ENCODE measurements at regions not wholly inside any gene's neighbourhood (a gene's known extent, or its start where the extent isn't known, plus 50 kb on each side); places are given as distances from the start of the nearest gene placed in this dataset.
A peak's percentile ranks its signal among the peaks of the same experiment; 100 is the strongest.

GRCh38 chr13:76489274-76489673 is 396.9 kb downstream of the KCTD12 start:
- no peak for TF ChIP-seq EZH2 (IDR thresholded peaks at IDR 0.05; ENCODE audit: low read length, missing control alignments)
- TF ChIP-seq CTCF (conservative IDR thresholded peaks at IDR 0.05 in 1 of 2, IDR thresholded peaks at IDR 0.05 in 1 of 2; ENCODE audit: low read depth in 1 of 2, low read length in 2 of 2): no peak
- no peak for DNase-seq (ENCODE audit: low read depth in 2 of 2)
- no peaks in the 10 kb centered on the region for H3K79me2 ChIP-seq (ENCODE audit: control insufficient read depth, insufficient read depth, low read length)
- no peaks in the 10 kb centered on the region for H3K4me1 ChIP-seq (ENCODE audit: control insufficient read depth, extremely low read depth, insufficient read depth, low read length)
- no peaks in the 10 kb centered on the region for H3K27me3 ChIP-seq (ENCODE audit: control insufficient read depth, insufficient read depth, low read length)
- H3K9me3 ChIP-seq (ENCODE audit: control insufficient read depth, insufficient read depth, low read depth, low read length): no peaks in the 10 kb centered on the region
- no peak overlapping the region for H3K27ac ChIP-seq (ENCODE audit: insufficient read depth, low read length)
- H2AFZ ChIP-seq (ENCODE audit: low read length): no peak overlapping the region
- H3K36me3 ChIP-seq (ENCODE audit: control insufficient read depth, insufficient read depth, low read length): no peaks in the 10 kb centered on the region
- no peak overlapping the region for H3K9ac ChIP-seq (ENCODE audit: insufficient read depth, low read length)
- H3K4me3 ChIP-seq (replicated peaks in 1 of 4; ENCODE audit: control extremely low read depth in 1 of 4, insufficient read depth in 1 of 4, low read depth in 3 of 4, low read length in 4 of 4): no peak overlapping the region
- no peak overlapping the region for H3K4me2 ChIP-seq (ENCODE audit: extremely low read depth, insufficient read depth, low read length)
- no peaks in the 10 kb centered on the region for H4K20me1 ChIP-seq (ENCODE audit: control insufficient read depth, extremely low read depth, insufficient read depth, low read length)

- no peaks in the 10 kb centered on the region for H3K27me3 ChIP-seq (ENCODE audit: control insufficient read depth, insufficient read depth, low read length)
- peak in 1 of 2 donors; percentile 20 for DNase-seq (ENCODE audit: low read depth in 2 of 2)
- TF ChIP-seq EZH2 (IDR thresholded peaks at IDR 0.05; ENCODE audit: low read length, missing control alignments) (no peak), CTCF (conservative IDR thresholded peaks at IDR 0.05 in 1 of 2, IDR thresholded peaks at IDR 0.05 in 1 of 2; ENCODE audit: low read depth in 1 of 2, low read length in 2 of 2) (no peak)
Measured at GRCh38 chr13:76481738-76482137, 404.5 kb downstream of the KCTD12 start.

GRCh38 chr13:76474966-76475365 is 411.2 kb downstream of the KCTD12 start:
- Histone ChIP-seq H3K4me2 (ENCODE audit: extremely low read depth, insufficient read depth, low read length) (no peak overlapping the region), H4K20me1 (ENCODE audit: control insufficient read depth, extremely low read depth, insufficient read depth, low read length) (no peaks in the 10 kb centered on the region), H3K9me3 (ENCODE audit: control insufficient read depth, insufficient read depth, low read depth, low read length) (no peaks in the 10 kb centered on the region), H3K4me1 (ENCODE audit: control insufficient read depth, extremely low read depth, insufficient read depth, low read length) (no peaks in the 10 kb centered on the region), H3K4me3 (replicated peaks in 1 of 4; ENCODE audit: control extremely low read depth in 1 of 4, insufficient read depth in 1 of 4, low read depth in 3 of 4, low read length in 4 of 4) (no peak overlapping the region), H3K27ac (ENCODE audit: insufficient read depth, low read length) (no peak overlapping the region), H2AFZ (ENCODE audit: low read length) (no peak overlapping the region), H3K27me3 (ENCODE audit: control insufficient read depth, insufficient read depth, low read length) (no peaks in the 10 kb centered on the region), H3K36me3 (ENCODE audit: control insufficient read depth, insufficient read depth, low read length) (no peaks in the 10 kb centered on the region), H3K79me2 (ENCODE audit: control insufficient read depth, insufficient read depth, low read length) (no peaks in the 10 kb centered on the region), H3K9ac (ENCODE audit: insufficient read depth, low read length) (no peak overlapping the region)
- no peak for TF ChIP-seq CTCF (conservative IDR thresholded peaks at IDR 0.05 in 1 of 2, IDR thresholded peaks at IDR 0.05 in 1 of 2; ENCODE audit: low read depth in 1 of 2, low read length in 2 of 2)
- TF ChIP-seq EZH2 (IDR thresholded peaks at IDR 0.05; ENCODE audit: low read length, missing control alignments): no peak
- DNase-seq (ENCODE audit: low read depth in 2 of 2): peak in 1 of 2 donors; percentile 14

More at GRCh38 chr13:76481738-76482137, 404.5 kb downstream of the KCTD12 start:
- H3K4me3 ChIP-seq (replicated peaks in 1 of 4; ENCODE audit: control extremely low read depth in 1 of 4, insufficient read depth in 1 of 4, low read depth in 3 of 4, low read length in 4 of 4): no peak overlapping the region
- no peaks in the 10 kb centered on the region for H3K4me1 ChIP-seq (ENCODE audit: control insufficient read depth, extremely low read depth, insufficient read depth, low read length)
- no peaks in the 10 kb centered on the region for H3K79me2 ChIP-seq (ENCODE audit: control insufficient read depth, insufficient read depth, low read length)
- no peaks in the 10 kb centered on the region for H3K36me3 ChIP-seq (ENCODE audit: control insufficient read depth, insufficient read depth, low read length)
- H3K4me2 ChIP-seq (ENCODE audit: extremely low read depth, insufficient read depth, low read length): no peak overlapping the region
- no peaks in the 10 kb centered on the region for H4K20me1 ChIP-seq (ENCODE audit: control insufficient read depth, extremely low read depth, insufficient read depth, low read length)
- H3K27ac ChIP-seq (ENCODE audit: insufficient read depth, low read length): no peak overlapping the region
- no peak overlapping the region for H2AFZ ChIP-seq (ENCODE audit: low read length)
- no peaks in the 10 kb centered on the region for H3K9me3 ChIP-seq (ENCODE audit: control insufficient read depth, insufficient read depth, low read depth, low read length)
- H3K9ac ChIP-seq (ENCODE audit: insufficient read depth, low read length): no peak overlapping the region

All from fibroblast of lung (primary cell).